Panc1 (cell line): ENCODE measurements at regions not wholly inside any gene's neighbourhood (a gene's known extent, or its start where the extent isn't known, plus 50 kb on each side); places are given as distances from the start of the nearest gene placed in this dataset.

ENCODE experiments used
- CTCF ChIP-seq: fragments of 450-650 bp; IDR thresholded peaks from 2 replicates; pipeline ENCODE4 v1.5.1; 2017; ENCODE audit warnings: mild to moderate bottlenecking
- POLR2AphosphoS5 ChIP-seq: IDR thresholded peaks from 2 replicates; pipeline ENCODE4 v1.6.1; 2012; ENCODE audit warnings: mild to moderate bottlenecking, low read depth, low read length, moderate library complexity
- REST ChIP-seq, 2 experiments: IDR thresholded peaks; 2 replicates each; pipeline ENCODE4 v1.6.1; 2011 to 2012; ENCODE audit warnings: low read depth in 2 of 2, control low read depth in 1 of 2, low read length in 1 of 2, mild to moderate bottlenecking in 1 of 2, moderate library complexity in 1 of 2; ENCODE audit not compliant: insufficient read depth in 1 of 2
- SIN3A ChIP-seq: IDR thresholded peaks from 2 replicates; pipeline ENCODE4 v1.6.1; 2012; ENCODE audit warnings: low read depth, mild to moderate bottlenecking, low read length, moderate library complexity, borderline replicate concordance; ENCODE audit not compliant: insufficient read depth
- TCF7L2 ChIP-seq: IDR thresholded peaks from 2 replicates; pipeline ENCODE4 v1.6.1; 2011; ENCODE audit warnings: mild to moderate bottlenecking, low read depth, low read length, inconsistent platforms

GRCh38 chr12:43111608-43112007, 440.4 kb downstream of the ADAMTS20 start:
- TF ChIP-seq SIN3A, result no peak
- no peak for TF ChIP-seq CTCF
- no peak for TF ChIP-seq POLR2AphosphoS5
- TF ChIP-seq REST (IDR thresholded peaks at IDR 0.05; ENCODE audit: insufficient read depth in 1 of 2, low read depth in 2 of 2, low read length in 1 of 2), result no peak
- TF ChIP-seq TCF7L2, result no peak
